ENCODE measurements at regions not wholly inside any gene's neighbourhood (a gene's known extent, or its start where the extent isn't known, plus 50 kb on each side); places are given as distances from the start of the nearest gene placed in this dataset.

GRCh38 chr10:20726381-20726780 is 170.7 kb downstream of the NEBL start:
- Histone ChIP-seq H3K4me1 (no peaks in the 10 kb centered on the region), H3K9me3 (peaks cover 0 to 14% (median 0%) of the 10 kb centered on the region in 3 donors), H3K27me3 (no peaks in the 10 kb centered on the region), H3K4me3 (no peak overlapping the region), H3K27ac (no peak overlapping the region), H3K36me3 (no peaks in the 10 kb centered on the region)
- 86 to 91% methylated on average over 3 of the region's 3 CpGs for WGBS, 2 donors (ENCODE audit: low coverage in 1 of 2)
- no peak for ATAC-seq
- TF ChIP-seq POLR2AphosphoS5 (IDR thresholded peaks at IDR 0.05): no peak
- TF ChIP-seq POLR2A (IDR thresholded peaks at IDR 0.05): no peak
- no peak for TF ChIP-seq EP300 (IDR thresholded peaks at IDR 0.05)
- TF ChIP-seq, protein P1, sequence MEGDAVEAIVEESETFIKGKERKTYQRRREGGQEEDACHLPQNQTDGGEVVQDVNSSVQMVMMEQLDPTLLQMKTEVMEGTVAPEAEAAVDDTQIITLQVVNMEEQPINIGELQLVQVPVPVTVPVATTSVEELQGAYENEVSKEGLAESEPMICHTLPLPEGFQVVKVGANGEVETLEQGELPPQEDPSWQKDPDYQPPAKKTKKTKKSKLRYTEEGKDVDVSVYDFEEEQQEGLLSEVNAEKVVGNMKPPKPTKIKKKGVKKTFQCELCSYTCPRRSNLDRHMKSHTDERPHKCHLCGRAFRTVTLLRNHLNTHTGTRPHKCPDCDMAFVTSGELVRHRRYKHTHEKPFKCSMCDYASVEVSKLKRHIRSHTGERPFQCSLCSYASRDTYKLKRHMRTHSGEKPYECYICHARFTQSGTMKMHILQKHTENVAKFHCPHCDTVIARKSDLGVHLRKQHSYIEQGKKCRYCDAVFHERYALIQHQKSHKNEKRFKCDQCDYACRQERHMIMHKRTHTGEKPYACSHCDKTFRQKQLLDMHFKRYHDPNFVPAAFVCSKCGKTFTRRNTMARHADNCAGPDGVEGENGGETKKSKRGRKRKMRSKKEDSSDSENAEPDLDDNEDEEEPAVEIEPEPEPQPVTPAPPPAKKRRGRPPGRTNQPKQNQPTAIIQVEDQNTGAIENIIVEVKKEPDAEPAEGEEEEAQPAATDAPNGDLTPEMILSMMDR (IDR thresholded peaks at IDR 0.05): no peak

DNA sequence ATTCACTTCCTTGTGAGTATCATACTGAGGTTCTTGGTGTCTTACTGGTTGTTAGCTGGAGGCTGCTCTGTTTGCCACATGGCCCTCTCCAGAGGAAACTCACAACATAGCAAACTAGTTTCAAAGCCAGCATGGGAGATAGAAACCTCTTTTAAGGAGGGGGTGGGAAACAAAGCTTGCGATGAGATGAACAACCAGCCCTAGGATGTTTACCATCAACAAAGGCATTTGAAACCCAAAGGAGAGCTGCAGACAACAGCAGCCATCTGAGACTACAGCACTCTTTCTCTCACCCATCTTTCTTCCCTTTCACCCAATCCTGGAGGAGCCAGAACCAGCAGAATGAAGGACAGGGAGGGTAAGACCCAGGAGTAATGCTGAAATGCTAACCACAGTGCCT is 182.1 kb downstream of the NEBL start:
- 100% methylated on average over 1 of the region's 1 CpG; no CpG with 5 or more reads in 1 of the 2 donors for WGBS, 2 donors (ENCODE audit: low coverage in 1 of 2)
- Histone ChIP-seq H3K27me3 (no peaks in the 10 kb centered on the region), H3K9me3 (no peaks in the 10 kb centered on the region), H3K4me3 (no peak overlapping the region), H3K4me1 (no peaks in the 10 kb centered on the region), H3K27ac (no peak overlapping the region), H3K36me3 (no peaks in the 10 kb centered on the region)
- ATAC-seq: no peak
- TF ChIP-seq, protein P1 (IDR thresholded peaks at IDR 0.05): no peak
- TF ChIP-seq POLR2AphosphoS5 (IDR thresholded peaks at IDR 0.05): no peak
- no peak for TF ChIP-seq EP300 (IDR thresholded peaks at IDR 0.05)
- no peak for TF ChIP-seq POLR2A (IDR thresholded peaks at IDR 0.05)

DNA sequence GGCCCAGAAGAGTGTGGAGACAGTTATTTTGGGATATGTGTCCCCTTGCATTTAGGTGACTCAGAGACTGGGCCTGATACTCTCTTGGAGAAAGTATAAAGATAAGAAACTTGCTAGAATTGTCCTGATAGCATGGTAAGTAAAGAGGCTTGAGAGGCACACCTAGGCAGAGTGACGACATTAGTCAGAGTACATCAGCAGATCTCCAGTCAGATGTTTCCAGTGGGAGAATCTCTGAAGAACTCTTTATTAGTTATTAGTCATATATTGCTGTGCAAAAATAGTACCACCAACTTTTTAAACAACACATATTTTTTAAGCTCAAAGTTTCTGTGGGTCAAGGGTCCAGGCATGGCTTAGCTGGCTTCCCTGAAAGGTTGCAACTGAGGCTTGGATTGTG is 182.6 kb downstream of the NEBL start:
- TF ChIP-seq EP300 (IDR thresholded peaks at IDR 0.05) (no peak), POLR2A (IDR thresholded peaks at IDR 0.05) (no peak), POLR2AphosphoS5 (IDR thresholded peaks at IDR 0.05) (no peak)
- TF ChIP-seq, protein P1 (IDR thresholded peaks at IDR 0.05): no peak
- H3K27ac ChIP-seq: no peak overlapping the region
- no peak for ATAC-seq
- no peak overlapping the region for H3K4me3 ChIP-seq
- H3K4me1 ChIP-seq: no peaks in the 10 kb centered on the region
- no peaks in the 10 kb centered on the region for H3K36me3 ChIP-seq
- 0% methylated on average over 1 of the region's 1 CpG for WGBS, 2 donors (ENCODE audit: low coverage in 1 of 2)
- no peaks in the 10 kb centered on the region for H3K9me3 ChIP-seq
- no peaks in the 10 kb centered on the region for H3K27me3 ChIP-seq

DNA sequence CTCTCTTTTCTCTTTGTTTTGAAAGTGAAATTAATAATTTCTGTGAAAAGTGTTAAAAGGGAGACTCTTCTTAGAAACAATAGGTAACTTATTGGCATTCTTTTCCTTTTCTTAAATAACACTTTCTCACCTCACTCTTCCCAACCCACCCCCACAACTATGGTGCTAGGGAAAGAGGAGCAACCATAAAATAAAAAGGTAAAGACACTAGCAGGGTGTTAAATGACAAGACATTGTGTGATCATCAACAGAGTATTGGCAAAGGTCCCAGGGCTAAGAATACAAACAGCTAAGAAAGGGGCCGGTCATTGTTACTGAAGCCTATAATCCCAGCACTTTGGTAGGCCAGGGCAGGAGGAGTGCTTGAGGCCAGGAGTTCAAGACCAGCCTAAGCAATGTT is 183.7 kb downstream of the NEBL start:
- WGBS, 2 donors (ENCODE audit: low coverage in 1 of 2): no CpG with 5 or more reads among the region's 1 CpG
- Histone ChIP-seq H3K27ac (no peak overlapping the region), H3K4me3 (no peak overlapping the region), H3K4me1 (no peaks in the 10 kb centered on the region), H3K27me3 (no peaks in the 10 kb centered on the region), H3K36me3 (no peaks in the 10 kb centered on the region), H3K9me3 (no peaks in the 10 kb centered on the region)
- no peak for TF ChIP-seq POLR2AphosphoS5 (IDR thresholded peaks at IDR 0.05)
- TF ChIP-seq POLR2A (IDR thresholded peaks at IDR 0.05): no peak
- TF ChIP-seq EP300 (IDR thresholded peaks at IDR 0.05): no peak
- ATAC-seq: no peak

GRCh38 chr10:20712774-20713173 is 184.3 kb downstream of the NEBL start:
- Histone ChIP-seq H3K27me3 (no peaks in the 10 kb centered on the region), H3K4me1 (no peaks in the 10 kb centered on the region), H3K4me3 (no peak overlapping the region), H3K9me3 (no peaks in the 10 kb centered on the region), H3K27ac (no peak overlapping the region), H3K36me3 (no peaks in the 10 kb centered on the region)
- WGBS, 2 donors (ENCODE audit: low coverage in 1 of 2): 60 to 80% methylated on average over 1 of the region's 1 CpG
- ATAC-seq: no peak
- TF ChIP-seq EP300 (IDR thresholded peaks at IDR 0.05): no peak
- no peak for TF ChIP-seq POLR2AphosphoS5 (IDR thresholded peaks at IDR 0.05)
- TF ChIP-seq, protein P1 (IDR thresholded peaks at IDR 0.05): no peak
- TF ChIP-seq POLR2A (IDR thresholded peaks at IDR 0.05): no peak

All from gastroesophageal sphincter (tissue), 4 donors.